ENCODE measurements at regions not wholly inside any gene's neighbourhood (a gene's known extent, or its start where the extent isn't known, plus 50 kb on each side); places are given as distances from the start of the nearest gene placed in this dataset.

DNA sequence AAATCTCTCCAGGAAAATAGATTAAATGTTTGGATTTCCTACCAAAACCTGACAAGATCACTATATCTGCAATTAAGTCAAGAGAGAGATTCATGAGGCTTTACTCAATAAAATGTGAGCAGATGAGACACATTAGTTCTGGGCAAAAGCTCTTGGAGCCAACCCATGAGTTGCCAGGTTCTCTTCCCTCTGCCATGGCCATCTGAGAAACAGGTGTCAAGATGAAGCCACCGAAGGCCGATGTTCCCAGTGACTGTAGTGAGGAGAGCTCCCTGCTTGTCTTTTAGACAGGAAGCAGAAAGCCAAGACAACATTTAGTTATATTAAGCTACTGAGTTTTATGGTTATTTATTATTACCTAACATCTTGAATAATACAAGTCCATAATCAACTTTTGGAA, 1068.7 kb downstream of the STPG2 start:
- TF ChIP-seq POLR2A (IDR thresholded peaks at IDR 0.05) = no peak
- TF ChIP-seq, protein P1, sequence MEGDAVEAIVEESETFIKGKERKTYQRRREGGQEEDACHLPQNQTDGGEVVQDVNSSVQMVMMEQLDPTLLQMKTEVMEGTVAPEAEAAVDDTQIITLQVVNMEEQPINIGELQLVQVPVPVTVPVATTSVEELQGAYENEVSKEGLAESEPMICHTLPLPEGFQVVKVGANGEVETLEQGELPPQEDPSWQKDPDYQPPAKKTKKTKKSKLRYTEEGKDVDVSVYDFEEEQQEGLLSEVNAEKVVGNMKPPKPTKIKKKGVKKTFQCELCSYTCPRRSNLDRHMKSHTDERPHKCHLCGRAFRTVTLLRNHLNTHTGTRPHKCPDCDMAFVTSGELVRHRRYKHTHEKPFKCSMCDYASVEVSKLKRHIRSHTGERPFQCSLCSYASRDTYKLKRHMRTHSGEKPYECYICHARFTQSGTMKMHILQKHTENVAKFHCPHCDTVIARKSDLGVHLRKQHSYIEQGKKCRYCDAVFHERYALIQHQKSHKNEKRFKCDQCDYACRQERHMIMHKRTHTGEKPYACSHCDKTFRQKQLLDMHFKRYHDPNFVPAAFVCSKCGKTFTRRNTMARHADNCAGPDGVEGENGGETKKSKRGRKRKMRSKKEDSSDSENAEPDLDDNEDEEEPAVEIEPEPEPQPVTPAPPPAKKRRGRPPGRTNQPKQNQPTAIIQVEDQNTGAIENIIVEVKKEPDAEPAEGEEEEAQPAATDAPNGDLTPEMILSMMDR (IDR thresholded peaks at IDR 0.05 in 4 of 5, conservative IDR thresholded peaks at IDR 0.05 in 1 of 5) = no peak
